IPS-18c (cell line): ENCODE measurements at regions not wholly inside any gene's neighbourhood (a gene's known extent, or its start where the extent isn't known, plus 50 kb on each side); places are given as distances from the start of the nearest gene placed in this dataset.
A peak's percentile ranks its signal among the peaks of the same experiment; 100 is the strongest.

ENCODE experiments used
- H3K4me3 ChIP-seq: 2 replicates; pipeline ENCODE4 v1.7.0; 2013; ENCODE audit warnings: low read depth, mild to moderate bottlenecking, low read length, moderate library complexity; ENCODE audit not compliant: insufficient read depth
- H3K9me3 ChIP-seq: one replicate; pipeline ENCODE4 v1.6.1; 2013; ENCODE audit warnings: mild to moderate bottlenecking, low read length, moderate library complexity; ENCODE audit not compliant: control insufficient read depth, insufficient read depth

DNA sequence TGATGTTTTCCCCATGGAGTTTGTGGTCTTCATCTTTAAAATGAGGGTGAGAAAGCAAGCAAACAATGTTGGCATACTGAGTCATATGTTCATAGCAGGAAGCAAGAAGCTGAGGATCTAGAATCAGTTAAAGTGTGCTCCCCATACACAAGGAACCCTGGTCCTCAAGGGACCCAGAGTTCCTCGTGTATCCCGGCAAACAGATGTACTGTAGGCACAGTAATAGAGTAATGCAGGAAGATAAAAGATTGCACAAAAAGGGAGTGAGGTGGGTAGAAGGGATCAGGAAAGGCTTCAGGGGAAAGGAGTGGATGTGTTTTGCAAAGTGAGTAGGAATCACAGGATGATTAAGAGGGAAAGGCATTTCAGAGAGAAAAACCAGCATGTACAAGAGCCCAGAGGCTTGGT lies 412.3 kb upstream of the CDH11 start:
- Histone ChIP-seq H3K9me3 (no peaks in the 10 kb centered on the region), H3K4me3 (no peak overlapping the region)

DNA sequence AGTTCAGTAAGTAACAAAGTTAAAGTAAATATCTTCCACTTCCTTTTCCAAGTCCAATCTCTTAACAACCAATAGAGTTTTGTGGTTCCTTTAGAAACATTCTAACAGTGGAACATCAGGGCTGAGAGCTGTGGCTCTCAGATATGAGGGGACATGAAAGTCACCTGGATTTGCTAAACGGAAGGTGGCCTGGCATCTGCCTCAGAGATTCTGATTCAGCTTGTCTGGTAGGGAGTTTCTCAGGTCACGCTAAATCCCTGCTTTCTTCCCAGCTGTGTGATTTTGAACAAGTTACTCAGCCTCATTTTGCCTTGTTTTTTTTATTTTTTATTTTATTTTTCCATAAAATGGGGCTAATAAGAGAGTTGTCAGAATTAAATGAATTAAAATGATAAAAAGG lies 411.0 kb upstream of the CDH11 start:
- H3K4me3 ChIP-seq = no peak overlapping the region
- H3K9me3 ChIP-seq = no peaks in the 10 kb centered on the region

DNA sequence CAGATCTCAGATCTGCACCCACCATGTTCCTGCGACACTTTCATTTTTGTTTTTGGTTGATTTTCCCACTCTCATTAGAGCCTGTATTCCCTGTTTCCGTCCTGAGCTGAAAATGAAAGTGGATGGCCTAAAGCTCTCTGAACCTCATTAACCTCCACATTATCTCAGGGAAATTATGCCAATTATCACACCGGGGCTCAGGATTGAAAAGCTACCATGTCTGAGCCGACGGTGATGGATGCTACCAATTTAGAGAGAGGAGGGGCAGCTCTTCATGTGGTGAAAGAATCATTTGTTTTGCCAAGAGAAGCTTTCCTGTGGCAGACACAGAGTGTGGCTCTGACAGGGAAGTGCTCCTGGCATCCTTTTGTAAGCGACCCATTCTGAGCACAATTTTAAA lies 410.4 kb upstream of the CDH11 start:
- Histone ChIP-seq H3K4me3 (no peak overlapping the region), H3K9me3 (no peaks in the 10 kb centered on the region)

- Histone ChIP-seq H3K9me3 (peaks cover 2% of the 10 kb centered on the region), H3K4me3 (no peak overlapping the region)
These were observed 409.6 kb upstream of the CDH11 start for GRCh38 chr16:65531475-65531874.

DNA sequence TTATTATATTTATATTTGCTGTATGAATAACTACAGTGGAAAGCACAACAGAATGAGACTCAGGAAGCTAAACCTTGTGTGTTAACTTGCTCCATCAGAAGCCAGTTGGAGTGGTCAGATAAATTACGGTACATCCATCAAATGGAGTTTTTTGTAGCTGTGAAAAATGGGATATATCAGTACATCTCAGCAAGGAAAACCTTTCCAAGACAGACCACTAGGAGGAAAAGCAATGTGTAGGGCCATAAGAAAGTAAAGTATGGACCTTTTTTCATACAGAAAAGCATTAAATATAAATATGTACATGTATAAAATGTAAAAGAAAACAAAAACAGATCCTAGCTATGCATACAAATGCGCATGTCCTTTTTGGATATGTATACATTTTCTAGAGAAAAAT lies 403.8 kb upstream of the CDH11 start:
- peaks cover 2% of the 10 kb centered on the region for H3K9me3 ChIP-seq
- no peak overlapping the region for H3K4me3 ChIP-seq

DNA sequence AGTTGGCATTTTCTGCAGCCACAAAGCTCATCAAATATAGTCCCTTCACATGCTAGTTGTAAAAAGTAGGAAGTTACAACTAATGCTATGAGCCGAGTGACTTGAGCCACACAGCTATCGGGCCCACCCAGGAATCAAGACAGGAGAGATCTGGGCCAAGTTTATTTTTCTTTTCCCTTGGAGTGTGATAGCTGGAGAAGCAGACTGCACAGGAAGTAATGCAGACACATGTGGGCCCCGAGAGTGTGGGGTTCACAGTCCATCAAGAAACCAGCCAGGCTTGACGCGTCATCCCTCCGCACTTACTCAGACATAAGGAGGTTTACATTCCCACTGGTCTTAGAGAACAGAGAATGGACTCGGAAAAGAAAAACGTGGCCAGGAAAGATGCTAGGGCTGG lies 403.1 kb upstream of the CDH11 start:
- H3K9me3 ChIP-seq = peaks cover 2% of the 10 kb centered on the region
- no peak overlapping the region for H3K4me3 ChIP-seq

DNA sequence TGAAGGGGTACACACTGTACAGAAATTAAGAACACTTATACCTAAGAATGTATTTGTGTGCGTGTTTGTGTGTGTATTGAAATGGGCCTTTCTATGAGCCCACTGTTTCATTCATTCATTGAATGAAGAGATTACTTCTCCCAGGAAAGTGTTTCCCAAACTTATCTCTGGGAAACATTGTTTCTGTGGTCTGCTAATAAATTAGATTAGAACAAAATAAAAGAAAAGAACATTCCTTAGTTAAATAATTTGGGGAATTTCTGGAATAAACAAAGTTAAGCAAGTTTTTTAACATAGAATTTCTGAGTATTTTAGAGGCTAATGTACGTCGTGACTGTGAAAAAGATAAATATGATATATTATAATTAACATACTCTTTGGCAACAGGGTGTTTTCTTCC lies 402.4 kb upstream of the CDH11 start:
- Histone ChIP-seq H3K9me3 (peaks cover 2% of the 10 kb centered on the region), H3K4me3 (no peak overlapping the region)

- Histone ChIP-seq H3K9me3 (peaks cover 2% of the 10 kb centered on the region), H3K4me3 (no peak overlapping the region)
These were observed 401.6 kb upstream of the CDH11 start for GRCh38 chr16:65523283-65523944.

DNA sequence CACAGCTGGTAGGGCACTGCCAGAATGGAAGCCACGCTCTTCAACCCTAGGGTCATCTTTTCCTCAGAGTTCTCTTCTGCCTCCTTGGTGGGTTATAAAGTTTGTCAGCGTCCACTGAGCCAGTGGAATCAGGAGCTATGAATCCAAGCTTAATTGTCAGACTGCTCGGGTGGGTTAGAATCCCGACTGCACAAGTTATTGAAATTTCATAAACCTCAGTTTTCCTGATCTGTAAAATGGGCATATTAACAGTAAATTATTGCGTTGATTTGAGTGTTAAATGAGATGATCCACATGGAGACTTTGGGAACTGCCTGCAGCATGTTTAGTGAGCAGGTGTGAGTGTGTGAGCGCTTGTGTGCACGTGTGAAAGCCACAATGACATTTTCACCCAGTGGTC lies 400.5 kb upstream of the CDH11 start:
- H3K9me3 ChIP-seq = peaks cover 2% of the 10 kb centered on the region

GRCh38 chr16:65521633-65522328 lies 399.9 kb upstream of the CDH11 start:
- Histone ChIP-seq H3K4me3 (peak overlapping the region; percentile 10; the same call in 1 of the 2 replicates), H3K9me3 (no peaks in the 10 kb centered on the region)

More for the DNA sequence above, 400.5 kb upstream of the CDH11 start:
- H3K4me3 ChIP-seq = peak overlapping the region; percentile 10; the same call in 1 of the 2 replicates

GRCh38 chr16:65519402-65519801 lies 397.5 kb upstream of the CDH11 start:
- H3K9me3 ChIP-seq = no peaks in the 10 kb centered on the region
- H3K4me3 ChIP-seq = no peak overlapping the region

DNA sequence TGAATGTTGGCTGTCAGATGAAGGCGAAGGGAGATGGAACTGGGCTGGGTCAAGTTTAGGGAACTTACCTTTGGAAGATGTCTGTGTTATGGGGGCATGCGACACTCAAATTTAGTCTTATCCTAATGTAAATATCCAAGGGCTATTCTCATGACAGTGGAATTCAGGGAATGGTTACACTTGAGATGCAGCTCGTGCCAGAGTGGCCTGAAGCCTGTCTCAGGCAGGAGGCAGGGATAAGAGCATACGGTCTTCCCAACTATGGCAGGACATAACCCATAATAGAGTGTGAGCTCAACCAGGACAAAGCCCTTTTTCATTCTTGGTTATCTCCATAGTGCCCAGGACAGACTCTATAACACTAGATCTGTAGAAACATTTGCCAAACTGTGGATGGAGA lies 393.3 kb upstream of the CDH11 start:
- Histone ChIP-seq H3K4me3 (no peak overlapping the region), H3K9me3 (no peaks in the 10 kb centered on the region)

DNA sequence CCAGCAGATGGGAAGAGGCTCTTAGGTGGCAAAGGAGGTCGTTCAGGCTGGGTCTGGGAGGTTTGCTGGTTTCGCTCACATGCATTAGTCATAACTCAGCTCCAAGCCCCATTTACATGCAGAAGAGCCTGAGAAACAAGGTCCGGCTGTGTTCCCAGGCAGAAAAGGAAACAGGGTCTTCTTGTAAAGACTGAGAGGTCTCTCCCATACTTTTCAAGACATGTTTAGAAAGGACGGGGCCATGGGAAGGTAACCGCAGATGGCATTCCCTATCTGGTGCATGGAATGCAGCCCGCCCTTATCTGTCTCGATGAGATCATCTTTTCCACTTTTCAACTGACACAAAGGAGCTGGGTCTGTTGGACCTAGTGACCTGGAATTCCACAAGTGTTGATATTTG lies 389.0 kb upstream of the CDH11 start:
- H3K9me3 ChIP-seq = no peaks in the 10 kb centered on the region
- H3K4me3 ChIP-seq = no peak overlapping the region; the same call in 1 of the 2 replicates

GRCh38 chr16:65510241-65510640 lies 388.4 kb upstream of the CDH11 start:
- Histone ChIP-seq H3K4me3 (no peak overlapping the region), H3K9me3 (no peaks in the 10 kb centered on the region)

DNA sequence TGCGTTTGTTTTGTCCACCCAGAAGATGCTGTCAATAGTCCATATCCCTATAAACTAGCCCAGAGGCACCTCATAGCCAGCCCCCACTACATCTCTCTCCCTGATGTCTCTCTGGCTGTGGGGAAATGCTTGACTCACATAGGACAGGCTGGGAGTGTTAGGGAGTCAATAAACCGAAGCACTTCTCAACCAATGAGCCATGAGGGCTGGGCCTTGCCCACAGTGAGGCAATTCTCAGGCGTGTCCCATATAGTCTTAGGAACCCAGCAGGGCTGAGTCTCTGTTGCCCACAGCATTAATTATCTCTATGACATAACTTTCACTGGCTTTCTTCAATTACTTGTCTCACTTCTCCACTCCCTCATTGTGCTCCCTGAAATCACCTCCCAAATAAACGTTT lies 387.3 kb upstream of the CDH11 start:
- no peak overlapping the region for H3K4me3 ChIP-seq
- no peaks in the 10 kb centered on the region for H3K9me3 ChIP-seq

DNA sequence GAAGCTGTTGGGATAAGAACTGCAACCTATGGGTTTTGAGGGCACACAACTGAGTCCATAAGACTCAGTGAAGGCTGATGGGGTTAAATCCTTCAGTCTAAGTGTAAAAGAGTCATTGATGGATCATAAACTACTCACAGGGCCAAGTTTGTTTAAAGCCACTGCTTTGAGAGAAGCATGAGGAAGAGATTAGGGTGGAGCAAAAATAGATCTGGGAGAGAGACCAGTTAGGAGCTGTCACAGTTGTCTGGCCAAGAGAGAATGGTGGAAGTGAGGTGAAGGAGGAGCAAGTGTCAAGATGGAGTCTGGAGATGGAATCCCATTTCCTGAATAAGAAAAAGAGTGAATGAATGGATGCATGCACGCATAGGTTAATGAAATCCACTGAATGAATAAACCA lies 379.1 kb upstream of the CDH11 start:
- no peak overlapping the region for H3K4me3 ChIP-seq
- H3K9me3 ChIP-seq = no peaks in the 10 kb centered on the region

DNA sequence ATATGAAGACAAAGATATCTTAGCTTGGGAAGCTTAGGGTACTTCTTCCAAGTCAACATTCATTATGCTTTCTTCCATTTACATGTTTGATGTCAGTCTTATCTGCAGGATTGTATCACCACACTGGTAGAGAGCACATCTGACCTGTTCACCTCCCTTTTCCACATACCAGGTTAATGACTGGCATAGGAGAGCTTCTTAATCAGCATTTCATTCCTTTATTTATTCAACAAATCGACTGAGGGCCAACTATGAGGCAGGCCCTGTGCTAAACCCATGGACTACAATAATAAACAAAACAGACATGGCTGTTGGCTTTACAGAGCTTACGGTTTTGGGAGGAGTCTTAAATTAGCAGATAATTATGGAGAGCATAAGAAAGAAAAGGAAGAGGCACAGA lies 378.1 kb upstream of the CDH11 start:
- no peak overlapping the region for H3K4me3 ChIP-seq
- no peaks in the 10 kb centered on the region for H3K9me3 ChIP-seq

DNA sequence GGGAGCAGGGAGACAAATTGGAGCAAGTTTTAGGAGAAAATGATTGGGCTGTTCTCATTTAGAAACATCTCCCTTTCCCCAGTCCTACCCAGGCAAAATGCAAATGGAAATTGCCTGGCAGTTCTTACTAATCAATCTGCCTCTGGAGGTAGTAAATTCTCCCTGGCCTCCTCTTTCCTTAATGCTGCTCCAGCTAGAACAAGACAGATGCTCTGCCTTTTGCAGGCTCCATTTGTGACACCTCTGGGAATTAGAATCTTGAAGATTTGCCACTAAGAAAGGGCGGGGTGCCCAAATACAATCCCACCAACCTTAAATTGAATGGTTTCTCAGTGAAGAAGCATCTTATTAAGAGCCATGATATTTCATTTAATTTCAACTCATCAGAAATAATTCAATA lies 377.7 kb upstream of the CDH11 start:
- Histone ChIP-seq H3K9me3 (no peaks in the 10 kb centered on the region), H3K4me3 (no peak overlapping the region)

DNA sequence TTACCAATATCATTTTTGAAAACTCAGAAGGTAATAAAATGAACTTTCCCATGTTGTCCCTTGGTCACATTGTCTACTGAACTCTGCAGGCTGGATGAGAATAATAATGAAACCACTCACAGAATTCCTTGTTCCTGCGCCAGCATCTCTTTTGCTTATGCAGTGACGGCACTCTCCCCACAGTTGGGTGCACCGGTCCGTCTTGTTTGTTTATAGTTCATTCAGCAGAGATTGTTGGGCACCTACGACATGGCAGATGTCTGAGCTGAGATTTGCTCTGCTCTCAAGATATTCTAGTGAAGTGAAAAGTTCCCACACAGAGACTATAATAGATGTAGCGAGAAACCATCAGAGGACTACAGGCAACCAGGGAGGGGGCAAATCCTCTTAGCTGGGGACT lies 375.7 kb upstream of the CDH11 start:
- Histone ChIP-seq H3K9me3 (no peaks in the 10 kb centered on the region), H3K4me3 (no peak overlapping the region)
